OCI-M2 (cell line): ENCODE measurements at regions not wholly inside any gene's neighbourhood (a gene's known extent, or its start where the extent isn't known, plus 50 kb on each side); places are given as distances from the start of the nearest gene placed in this dataset.

Source experiments
- DNase-seq: peaks from one replicate; lab custom pipeline; 2025; ENCODE audit not compliant: unreplicated experiment; lab: John Stamatoyannopoulos, UW

- no peak for DNase-seq
Observed at GRCh38 chr5:93320920-93321445, 260.0 kb downstream of the NR2F1-AS1 start.

DNA sequence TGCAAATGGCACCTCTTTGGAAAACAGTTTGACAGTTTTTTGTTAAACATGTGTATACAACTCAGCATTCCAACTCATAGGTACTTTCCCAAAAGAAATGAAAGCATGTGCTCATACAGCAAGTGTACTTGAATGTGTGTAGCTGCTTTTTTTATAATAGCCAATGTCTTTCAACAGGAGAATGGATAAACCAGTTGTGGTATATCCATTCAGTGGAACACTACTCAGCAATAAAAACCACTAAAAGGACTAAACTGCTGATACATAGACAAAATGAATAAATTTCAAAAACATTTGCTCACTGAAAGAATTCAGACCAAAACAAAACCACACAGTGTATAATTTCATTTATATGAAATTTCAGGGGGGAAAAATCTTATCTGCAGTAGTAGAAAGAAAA lies 267.3 kb downstream of the NR2F1-AS1 start:
- no peak for DNase-seq

- no peak for DNase-seq
Observed at GRCh38 chr5:93311881-93312280, 269.1 kb downstream of the NR2F1-AS1 start.

DNA sequence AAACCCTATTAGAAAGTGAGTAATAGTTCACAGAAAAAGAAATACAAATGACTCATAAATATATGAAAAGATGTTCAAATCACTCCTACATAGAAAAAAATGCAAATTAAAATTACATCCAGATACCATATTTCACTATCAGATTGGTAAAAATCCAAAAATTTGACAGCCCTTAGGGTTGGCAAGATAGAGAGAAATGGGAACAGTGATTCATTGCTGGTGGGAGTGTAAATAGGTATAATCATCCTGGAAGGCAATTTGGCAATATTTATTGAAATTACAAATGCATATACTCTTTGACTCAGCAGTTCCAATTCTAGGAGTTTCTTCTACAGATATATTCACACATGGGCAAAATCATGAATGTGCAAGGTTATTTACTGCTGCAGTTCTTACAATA lies 273.5 kb downstream of the NR2F1-AS1 start:
- no peak for DNase-seq

GRCh38 chr5:93305984-93306383 lies 275.0 kb downstream of the NR2F1-AS1 start:
- DNase-seq: no peak

DNA sequence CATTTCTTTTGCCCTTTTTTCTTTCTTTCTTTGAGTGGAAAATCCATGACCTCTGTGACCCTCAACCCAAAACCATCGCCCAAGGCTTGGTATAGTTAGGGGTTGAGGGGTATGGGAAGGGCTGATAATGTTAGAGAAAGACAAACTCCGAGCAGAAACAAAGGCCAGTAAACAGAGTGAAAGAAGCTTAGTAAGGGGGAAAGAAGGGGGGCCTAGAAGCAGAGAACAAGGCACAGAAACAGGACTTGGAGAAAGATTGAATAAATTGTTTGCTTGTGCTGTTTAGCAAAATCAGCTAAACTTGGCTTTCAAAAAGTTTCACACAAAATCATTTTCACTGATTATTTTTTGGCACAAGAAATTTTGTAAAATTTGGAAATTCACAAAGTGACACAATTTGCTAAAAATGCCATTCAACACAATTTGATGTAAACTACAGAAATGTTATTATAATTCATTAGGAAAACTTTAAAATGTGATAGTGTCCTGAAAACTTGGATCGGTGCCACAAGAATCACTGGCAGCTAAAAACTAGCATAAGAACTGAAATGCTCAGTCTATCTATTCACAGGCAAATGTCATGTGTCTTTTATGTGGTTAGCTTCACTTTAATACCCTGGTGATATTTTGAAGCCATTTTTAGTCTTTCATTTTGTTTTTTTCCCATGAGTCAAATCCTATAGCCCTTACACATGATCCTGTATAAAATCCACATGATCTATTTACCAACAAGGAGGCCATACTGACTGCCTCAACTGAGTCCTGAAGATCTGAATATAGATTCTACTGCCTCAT lies 276.4 kb downstream of the NR2F1-AS1 start:
- no peak for DNase-seq

DNA sequence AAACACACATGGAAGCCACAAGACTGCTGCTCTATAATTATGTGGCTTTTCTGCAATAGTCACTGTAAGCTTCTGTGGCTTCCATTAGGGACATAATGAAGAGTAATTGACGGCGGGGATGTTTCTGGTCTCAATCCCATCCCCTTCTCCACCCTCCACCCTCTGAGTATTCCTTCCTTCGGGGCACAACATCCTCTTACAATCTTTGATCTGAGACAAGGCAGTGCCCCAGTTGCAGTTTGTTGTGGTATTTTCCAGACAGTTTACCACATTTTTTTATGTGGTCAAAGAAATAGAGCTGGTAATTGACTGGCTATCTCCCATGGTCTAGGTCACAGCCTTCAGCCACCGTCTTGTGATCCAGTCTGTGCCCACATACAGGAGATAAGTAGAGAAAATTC lies 277.7 kb downstream of the NR2F1-AS1 start:
- DNase-seq: no peak

DNA sequence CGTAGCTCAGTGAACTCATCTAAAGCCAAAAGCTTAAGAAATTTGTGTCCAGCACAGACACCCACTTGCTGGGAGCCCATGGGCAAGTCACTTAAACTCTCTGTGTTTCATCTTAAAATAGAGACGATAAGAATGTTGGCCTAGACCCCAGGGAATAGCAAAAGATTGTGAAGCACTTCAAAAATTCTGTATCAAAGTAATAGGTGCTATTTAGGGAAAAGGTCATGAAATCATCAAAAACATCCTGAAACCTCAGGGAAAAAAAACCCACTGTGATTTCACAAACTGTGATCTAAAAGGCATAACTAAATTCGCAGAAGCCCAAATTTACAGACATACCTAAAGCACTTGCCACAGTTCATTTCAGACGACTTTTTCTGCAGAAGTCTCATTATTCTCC lies 278.3 kb downstream of the NR2F1-AS1 start:
- DNase-seq: no peak

DNA sequence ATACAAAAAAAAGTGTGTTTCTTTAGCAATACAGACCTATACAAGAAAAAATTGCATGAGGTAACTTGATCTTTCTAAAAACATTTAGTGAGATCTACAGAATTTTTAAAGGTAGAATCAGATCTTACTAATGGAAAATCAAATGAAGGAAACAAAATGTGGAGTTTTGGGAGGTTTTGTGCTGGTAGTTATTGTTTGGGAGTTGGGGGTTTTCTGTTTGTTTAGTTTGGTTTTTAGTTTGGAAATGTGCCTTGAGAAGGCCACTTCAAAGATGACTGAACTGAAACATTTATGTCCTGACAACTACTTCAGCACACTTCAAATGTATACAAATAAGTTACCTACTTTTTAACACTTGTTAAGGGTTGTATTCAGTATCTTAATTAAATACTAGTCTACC lies 280.1 kb downstream of the NR2F1-AS1 start:
- DNase-seq: no peak

DNA sequence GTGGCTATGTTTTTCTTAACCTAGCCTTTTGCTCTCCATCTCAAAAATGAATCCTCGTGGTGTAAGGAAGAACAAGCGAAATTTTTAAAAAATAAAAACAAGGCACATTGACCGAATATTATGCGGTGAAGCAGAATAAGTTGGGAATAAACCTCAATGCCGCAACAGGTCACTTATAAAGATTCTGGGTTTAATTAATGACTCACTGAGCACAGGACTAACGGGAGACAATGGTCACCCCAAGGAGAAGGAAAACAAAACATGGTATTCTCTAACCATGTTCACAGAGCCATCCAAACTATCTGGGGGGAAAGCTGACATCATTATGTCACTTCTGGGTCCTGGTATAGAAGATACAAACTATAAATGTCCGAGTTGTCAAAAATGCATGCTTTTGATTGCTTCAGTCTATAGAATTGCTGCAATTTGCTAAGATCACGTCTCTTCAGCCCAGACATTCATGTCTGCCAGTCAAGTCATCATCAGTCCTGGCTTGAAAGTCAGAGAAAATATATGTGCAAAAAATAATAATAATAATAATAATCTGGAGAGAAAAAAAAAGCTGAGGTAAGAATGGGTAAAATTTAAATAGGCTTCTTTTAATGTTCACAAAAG lies 280.6 kb downstream of the NR2F1-AS1 start:
- DNase-seq: no peak

- no peak for DNase-seq
Observed at GRCh38 chr5:93299681-93300308, 281.2 kb downstream of the NR2F1-AS1 start.

- DNase-seq: no peak
Observed at GRCh38 chr5:93297116-93297515, 283.9 kb downstream of the NR2F1-AS1 start.

DNA sequence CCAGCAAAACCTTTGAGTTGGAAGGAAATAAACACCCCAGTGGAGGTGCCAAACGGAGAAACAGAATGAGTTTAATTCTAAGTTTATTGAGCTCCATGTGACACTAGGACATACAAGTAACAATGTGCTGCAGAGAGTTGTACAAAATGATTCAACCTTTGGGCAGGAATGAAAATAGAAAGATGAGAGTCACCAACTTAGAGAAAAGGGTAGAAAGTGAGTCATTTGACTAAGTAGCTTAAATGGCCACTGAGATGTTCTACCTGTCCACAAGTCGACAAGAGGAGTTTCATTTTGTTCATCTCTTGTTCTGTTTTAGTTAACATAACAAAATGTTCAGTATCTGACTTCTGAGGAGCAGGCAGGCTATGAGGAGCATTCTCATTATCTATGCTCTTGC lies 284.7 kb downstream of the NR2F1-AS1 start:
- no peak for DNase-seq

- no peak for DNase-seq
Observed at GRCh38 chr5:93294996-93295395, 286.0 kb downstream of the NR2F1-AS1 start.

DNA sequence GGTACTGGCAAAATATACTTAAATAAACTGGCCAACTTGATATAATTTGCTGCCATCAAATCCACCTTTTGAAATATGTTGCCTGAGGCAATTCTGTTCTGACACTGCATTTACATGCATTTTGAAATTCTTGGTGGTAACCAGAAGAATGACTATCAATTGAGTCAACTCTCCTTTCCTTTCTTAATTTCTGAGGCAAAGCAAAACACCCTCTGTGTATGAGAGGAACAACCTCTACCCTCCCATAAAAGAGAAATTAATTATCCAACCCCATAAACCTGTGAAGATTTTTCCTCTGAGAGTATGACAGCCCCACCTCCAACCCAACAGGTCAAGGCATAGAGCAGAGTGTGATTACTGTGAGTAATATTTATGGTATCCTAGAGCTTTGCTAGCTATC lies 286.8 kb downstream of the NR2F1-AS1 start:
- no peak for DNase-seq

GRCh38 chr5:93289942-93290341 lies 291.1 kb downstream of the NR2F1-AS1 start:
- DNase-seq: no peak

- DNase-seq: no peak
Observed at GRCh38 chr5:93285461-93285860, 295.6 kb downstream of the NR2F1-AS1 start.

- no peak for DNase-seq
Observed at GRCh38 chr5:93281980-93282772, 298.8 kb downstream of the NR2F1-AS1 start.

DNA sequence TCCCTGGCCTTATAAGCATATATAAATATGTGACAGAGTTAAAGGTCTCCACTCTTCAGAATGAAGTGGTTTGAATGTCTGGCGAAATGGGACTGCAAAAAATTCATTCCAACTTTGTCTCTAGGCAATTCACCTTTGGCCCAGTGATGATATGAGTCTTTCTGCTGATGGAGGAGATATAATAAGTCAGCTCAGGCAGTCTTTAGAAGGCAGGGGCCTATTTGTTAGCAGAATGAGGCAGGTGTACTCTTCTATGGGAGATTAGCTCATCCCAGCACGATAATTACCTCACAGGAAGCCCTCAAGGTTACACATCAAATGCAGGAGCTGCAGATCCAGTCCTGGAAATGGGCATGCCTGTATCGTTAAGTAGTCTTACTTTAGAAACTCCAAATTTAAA lies 300.5 kb downstream of the NR2F1-AS1 start:
- no peak for DNase-seq

- DNase-seq: no peak
Observed at GRCh38 chr5:93279296-93279963, 301.6 kb downstream of the NR2F1-AS1 start.

DNA sequence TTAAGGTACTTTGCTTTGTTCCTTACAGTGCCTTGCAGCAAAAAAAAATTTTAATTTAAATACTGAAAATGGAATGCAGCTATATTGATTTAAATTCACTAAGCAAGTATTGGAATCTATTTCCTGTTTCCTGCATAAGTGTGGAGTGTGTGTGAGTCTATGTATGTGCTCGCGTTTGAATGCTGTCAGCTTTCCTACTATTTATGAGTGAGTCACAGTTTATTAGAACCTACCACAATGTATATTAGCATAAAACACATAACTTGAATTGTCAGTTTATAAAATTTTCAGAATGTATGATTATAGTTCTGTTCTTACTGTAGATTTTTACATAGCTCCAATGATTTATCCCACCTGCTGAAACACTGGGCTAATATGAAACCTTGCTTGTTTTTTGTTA lies 302.1 kb downstream of the NR2F1-AS1 start:
- no peak for DNase-seq
